ENCODE measurements at regions not wholly inside any gene's neighbourhood (a gene's known extent, or its start where the extent isn't known, plus 50 kb on each side); places are given as distances from the start of the nearest gene placed in this dataset.
"Not testable (repeated sequence)": the region's sequence is repeated elsewhere in the genome, so short reads cannot be mapped to it uniquely, and the experiment has no call there.

DNA sequence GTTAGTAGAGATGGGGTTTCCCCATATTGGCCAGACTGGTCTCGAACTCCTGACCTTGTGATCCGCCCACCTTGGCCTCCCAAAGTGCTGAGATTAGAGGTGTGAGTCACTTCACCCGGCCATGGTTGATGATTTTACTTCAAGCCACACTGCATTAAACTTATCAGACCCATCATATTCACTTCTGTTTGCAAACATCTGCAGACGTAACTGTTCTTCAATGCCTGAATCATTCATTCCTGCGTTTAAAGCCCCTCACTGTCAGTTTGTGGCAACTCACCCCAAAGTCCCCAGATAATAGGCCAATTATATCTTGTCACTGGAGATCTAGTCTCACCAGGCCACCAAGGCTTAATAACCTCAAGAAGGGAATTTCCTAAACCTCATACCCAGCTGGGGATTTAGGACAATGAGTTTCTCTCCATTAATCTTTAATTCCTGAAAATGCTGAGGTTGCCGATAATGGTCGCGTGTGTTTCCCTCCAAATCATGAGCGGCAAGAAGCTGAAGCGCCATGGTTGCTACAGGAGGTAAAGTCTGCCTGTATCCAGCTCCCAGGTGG is 229.6 kb downstream of the LY86 start:
- no peak for DNase-seq

GRCh38 chr6:6820641-6821238 is 232.2 kb downstream of the LY86 start:
- peak; percentile 18 for DNase-seq

DNA sequence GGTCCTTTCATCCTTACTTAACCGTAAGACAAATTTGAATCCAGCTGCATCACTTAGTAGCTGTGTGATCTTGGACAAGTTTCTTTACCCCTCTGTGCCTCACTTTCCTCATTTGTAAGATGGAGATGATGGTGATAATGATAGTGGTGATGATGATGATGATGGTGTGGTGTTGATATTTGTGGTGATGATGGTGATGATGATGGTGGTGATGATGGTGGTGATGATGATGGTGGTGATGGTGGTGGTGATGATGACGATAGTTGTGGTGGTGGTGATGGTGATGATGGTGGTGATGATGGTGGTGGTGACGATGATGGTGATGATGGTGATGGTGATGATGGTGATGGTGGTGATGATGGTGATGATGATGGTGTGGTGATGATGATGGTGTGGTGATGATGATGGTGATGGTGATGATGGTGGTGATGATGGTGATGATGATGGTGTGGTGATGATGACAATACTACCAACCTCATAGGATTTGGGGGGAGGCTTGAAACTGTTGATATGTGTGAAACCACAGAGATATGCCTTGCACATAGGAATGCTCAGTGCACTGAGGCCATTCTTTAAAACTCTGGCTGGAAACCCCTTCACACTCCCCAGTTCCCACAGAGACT is 233.2 kb downstream of the LY86 start:
- no peak for DNase-seq

DNA sequence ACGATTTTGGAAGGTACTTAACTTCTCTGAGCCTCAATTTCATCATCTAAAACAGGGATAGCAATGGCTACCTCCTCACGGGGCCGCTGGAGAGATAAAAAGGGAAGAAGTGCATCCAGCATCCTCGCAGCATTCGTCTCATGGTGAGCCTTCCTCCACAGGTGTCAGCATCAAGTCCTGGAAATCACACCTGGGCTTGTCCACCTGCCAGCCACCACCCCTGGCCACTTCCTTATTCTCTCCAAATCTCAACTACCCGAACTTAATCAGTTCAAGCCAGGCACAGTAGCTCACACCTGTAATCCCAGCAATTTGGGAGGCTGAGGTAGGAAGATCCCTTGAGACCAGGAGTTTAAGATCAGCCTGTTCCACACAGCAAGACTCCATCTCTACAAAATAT is 234.5 kb downstream of the LY86 start:
- no peak for DNase-seq

GRCh38 chr6:6823568-6824224 is 235.2 kb downstream of the LY86 start:
- no peak for DNase-seq

GRCh38 chr6:6824381-6824780 is 235.9 kb downstream of the LY86 start:
- no peak for DNase-seq

DNA sequence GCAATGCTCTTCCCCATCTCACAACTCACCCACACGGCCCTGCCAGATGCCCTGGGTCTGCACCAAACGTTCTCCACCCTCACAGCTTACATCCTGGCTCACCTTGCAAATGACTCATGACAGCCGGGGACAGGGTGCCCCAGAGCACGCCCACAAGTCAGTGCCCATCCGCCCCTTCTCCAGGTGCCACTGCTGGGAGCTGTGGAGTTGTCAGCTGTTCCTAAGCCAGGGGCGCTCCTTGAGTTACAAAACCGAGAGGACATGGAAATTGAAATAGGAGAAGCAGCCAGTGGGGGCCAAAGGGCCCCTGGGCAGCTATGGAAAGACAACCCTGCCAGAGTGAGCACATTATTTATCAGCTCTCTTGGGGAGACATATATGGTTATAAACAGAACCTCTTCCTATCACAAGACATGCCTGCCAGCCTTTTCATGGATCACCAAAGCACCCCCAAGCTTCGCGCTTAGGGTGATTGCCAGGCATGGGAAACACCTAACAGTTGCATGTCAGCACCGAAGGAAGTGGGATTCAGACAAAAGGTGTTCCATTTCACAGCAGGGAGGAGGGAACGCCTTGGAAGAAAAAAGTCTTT is 236.8 kb downstream of the LY86 start:
- DNase-seq: no peak

GRCh38 chr6:6826095-6826901 is 237.8 kb downstream of the LY86 start:
- no peak for DNase-seq

GRCh38 chr6:6826961-6827360 is 238.4 kb downstream of the LY86 start:
- DNase-seq: no peak

GRCh38 chr6:6829872-6830685 is 241.6 kb downstream of the LY86 start:
- no peak for DNase-seq

- DNase-seq: not testable (repeated sequence)
Observed at GRCh38 chr6:6830686-6831063, 242.2 kb downstream of the LY86 start.

- DNase-seq: no peak
Observed at GRCh38 chr6:6832439-6832838, 243.9 kb downstream of the LY86 start.

GRCh38 chr6:6834356-6835222 is 246.1 kb downstream of the LY86 start:
- peak; percentile 77 for DNase-seq

- DNase-seq: no peak
Observed at GRCh38 chr6:6835223-6835503, 246.6 kb downstream of the LY86 start.

- DNase-seq: no peak
Observed at GRCh38 chr6:6836609-6837406, 248.3 kb downstream of the LY86 start.

GRCh38 chr6:6837541-6838080 is 249.1 kb downstream of the LY86 start:
- DNase-seq: no peak

GRCh38 chr6:6840831-6841291 is 252.3 kb downstream of the LY86 start:
- no peak for DNase-seq

GRCh38 chr6:6841571-6841970 is 253.1 kb downstream of the LY86 start:
- no peak for DNase-seq

- no peak for DNase-seq
Observed at GRCh38 chr6:6842291-6842690, 253.8 kb downstream of the LY86 start.

DNA sequence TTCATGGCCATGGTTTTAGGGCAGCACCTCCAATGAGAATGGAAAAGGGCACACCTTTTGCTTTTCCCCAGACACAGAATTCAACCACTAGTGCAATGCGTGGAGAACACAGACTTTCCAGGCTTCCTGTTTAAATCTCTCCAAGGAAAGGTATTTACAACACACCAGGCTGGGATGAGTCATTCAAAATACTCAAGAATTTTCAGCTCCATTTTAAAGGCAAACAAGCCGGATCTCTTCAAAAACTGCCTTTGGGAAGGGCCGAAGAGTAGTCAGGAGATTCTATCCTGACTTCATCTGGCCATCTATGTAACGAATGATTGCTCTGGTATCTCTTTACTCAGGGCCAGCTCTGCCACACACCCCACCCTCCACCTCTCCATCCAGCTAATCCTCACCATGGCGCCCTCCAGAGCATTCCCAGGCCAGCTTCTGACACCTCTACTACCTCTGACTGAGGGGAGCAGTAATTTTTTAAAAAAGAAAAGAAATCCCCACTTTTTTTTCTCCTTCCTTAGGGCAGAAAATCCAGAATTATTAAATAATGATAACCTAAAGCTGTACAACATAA is 254.6 kb downstream of the LY86 start:
- no peak for DNase-seq
